Thyroid gland (tissue), 4 donors: ENCODE measurements at regions not wholly inside any gene's neighbourhood (a gene's known extent, or its start where the extent isn't known, plus 50 kb on each side); places are given as distances from the start of the nearest gene placed in this dataset.

Experiments
- CTCF ChIP-seq, 6 experiments: fragments of 200-600 bp in 3 of 6; fragments of 450-650 bp in 3 of 6; sonication (generic) in 3 of 6; IDR thresholded peaks; one replicate each; pipeline ENCODE4 v1.5.1; 2016 to 2019; ENCODE audit warnings: antibody characterized with exemption in 6 of 6, mild to moderate bottlenecking in 2 of 6, inconsistent platforms in 1 of 6, moderate library complexity in 1 of 6
- POLR2A ChIP-seq, 2 donors: fragments of 450-650 bp; IDR thresholded peaks; one replicate each; pipeline ENCODE4 v1.6.1; 2017; ENCODE audit warnings: antibody characterized with exemption in 2 of 2, mild to moderate bottlenecking in 2 of 2, moderate library complexity in 1 of 2

GRCh38 chr3:182440101-182440500, 353.2 kb upstream of the ATP11B start:
- TF ChIP-seq POLR2A (IDR thresholded peaks at IDR 0.05) = no peak
- no peak for TF ChIP-seq CTCF (IDR thresholded peaks at IDR 0.05)
